ENCODE measurements at regions not wholly inside any gene's neighbourhood (a gene's known extent, or its start where the extent isn't known, plus 50 kb on each side); places are given as distances from the start of the nearest gene placed in this dataset.

GRCh38 chr3:35070088-35070487, 569.2 kb upstream of the ARPP21 start:
- TF ChIP-seq GABPA (IDR thresholded peaks at IDR 0.05; ENCODE audit: low read depth) (no peak), CTCF (IDR thresholded peaks at IDR 0.05; ENCODE audit: insufficient read depth, low read length) (no peak), POLR2AphosphoS5 (IDR thresholded peaks at IDR 0.05; ENCODE audit: low read depth) (no peak), REST (IDR thresholded peaks at IDR 0.05; ENCODE audit: insufficient replicate concordance, low read depth) (no peak)

Data from HL-60 (cell line).